Ovary (tissue), 7 donors: ENCODE measurements at regions not wholly inside any gene's neighbourhood (a gene's known extent, or its start where the extent isn't known, plus 50 kb on each side); places are given as distances from the start of the nearest gene placed in this dataset.

ENCODE experiments used
- DNase-seq, 5 donors: peaks; one replicate each; pipeline ENCODE4 v3.0.0-alpha.2; 2019 to 2020
- H3K27ac ChIP-seq, 2 donors: fragments of 200-600 bp; one replicate each; pipeline versions ENCODE4 v1.5.1 to v1.8.0; 2019 to 2022
- H3K27me3 ChIP-seq: fragments of 200-600 bp; one replicate; pipeline ENCODE4 v1.8.0; 2022
- H3K36me3 ChIP-seq: fragments of 200-600 bp; sonication (generic); one replicate; pipeline ENCODE4 v1.5.1; 2019
- H3K4me1 ChIP-seq: one replicate; pipeline ENCODE4 v1.8.1; 2013; ENCODE audit warnings: mild to moderate bottlenecking, moderate library complexity; ENCODE audit not compliant: insufficient read depth
- H3K4me3 ChIP-seq: fragments of 200-600 bp; sonication (generic); one replicate; pipeline ENCODE4 v1.5.1; 2017
- H3K9me3 ChIP-seq, 2 donors: fragments of 200-600 bp in 1 of 2; sonication (generic) in 1 of 2; one replicate each; pipeline versions ENCODE4 v1.5.1 to v1.8.1; 2013 to 2019; ENCODE audit warnings: mild to moderate bottlenecking in 1 of 2, moderate library complexity in 1 of 2
- EP300 ChIP-seq: sonication (generic); formaldehyde crosslinking; IDR thresholded peaks from one replicate; pipeline ENCODE4 v1.6.1; 2017; ENCODE audit warnings: antibody characterized with exemption
- POLR2A ChIP-seq: fragments of 450-650 bp; IDR thresholded peaks from one replicate; pipeline ENCODE4 v1.6.1; 2017; ENCODE audit warnings: antibody characterized with exemption, mild to moderate bottlenecking, moderate library complexity
- WGBS, 3 donors: extraction: QIAGEN DNeasy Blood & Tissue Kit in 1 of 3; methylation state at CpG; one replicate each; pipeline versions ENCODE4 v1.1.5 to v1.1.7; 2013 to 2017; 5-methylcytosine and 5-hydroxymethylcytosine counted together
- intact Hi-C, 4 donors: fragments of 100-400 bp; cut with DNase I; formaldehyde crosslinking; loops; one replicate each; pipeline versions ENCODE4 v1.11.0 to v1.15.1; 2022 to 2023
- TF ChIP-seq, protein P1 (sequence below), 3 donors: fragments of 450-650 bp in 2 of 3; fragments of 200-600 bp in 1 of 3; IDR thresholded peaks; one replicate each; pipeline versions ENCODE4 v1.5.1 to v1.8.0; 2016 to 2022; ENCODE audit warnings: antibody characterized with exemption in 3 of 3, mild to moderate bottlenecking in 1 of 3
- donor health status: DM: no; HTN: no; CAD: no; lungs with moderate emphysema.
- donor health status: DM: no; HTN: no; CAD: no.
- donor health status: Bipolar disorder and iron deficiency.
- donor health status: DM: no; HTN: no; CAD: no.
- donor health status: DM: yes; HTN: yes; CAD: no.

DNA sequence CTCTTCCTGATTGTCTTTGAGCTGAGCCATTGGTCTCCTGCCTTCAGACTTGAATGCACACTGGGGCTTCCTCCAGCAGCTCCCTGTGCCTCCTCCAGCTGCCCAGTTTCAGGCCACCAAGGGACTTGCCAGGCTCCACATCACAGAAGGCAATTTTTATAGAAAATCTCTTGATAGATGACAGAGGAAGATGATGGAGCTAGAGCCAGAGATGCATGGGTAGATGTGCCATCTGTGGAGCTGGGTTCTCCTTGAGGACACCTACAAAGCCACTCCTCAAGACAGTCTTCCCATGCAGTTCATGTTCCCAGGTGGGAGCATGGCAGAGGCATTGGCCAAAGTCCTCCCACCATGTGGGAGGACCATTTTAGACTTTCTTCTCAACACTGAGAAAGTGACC, 239.6 kb upstream of the IRX1 start:
- no peaks in the 10 kb centered on the region for H3K27me3 ChIP-seq
- TF ChIP-seq POLR2A (no peak), EP300 (no peak)
- TF ChIP-seq, protein P1, sequence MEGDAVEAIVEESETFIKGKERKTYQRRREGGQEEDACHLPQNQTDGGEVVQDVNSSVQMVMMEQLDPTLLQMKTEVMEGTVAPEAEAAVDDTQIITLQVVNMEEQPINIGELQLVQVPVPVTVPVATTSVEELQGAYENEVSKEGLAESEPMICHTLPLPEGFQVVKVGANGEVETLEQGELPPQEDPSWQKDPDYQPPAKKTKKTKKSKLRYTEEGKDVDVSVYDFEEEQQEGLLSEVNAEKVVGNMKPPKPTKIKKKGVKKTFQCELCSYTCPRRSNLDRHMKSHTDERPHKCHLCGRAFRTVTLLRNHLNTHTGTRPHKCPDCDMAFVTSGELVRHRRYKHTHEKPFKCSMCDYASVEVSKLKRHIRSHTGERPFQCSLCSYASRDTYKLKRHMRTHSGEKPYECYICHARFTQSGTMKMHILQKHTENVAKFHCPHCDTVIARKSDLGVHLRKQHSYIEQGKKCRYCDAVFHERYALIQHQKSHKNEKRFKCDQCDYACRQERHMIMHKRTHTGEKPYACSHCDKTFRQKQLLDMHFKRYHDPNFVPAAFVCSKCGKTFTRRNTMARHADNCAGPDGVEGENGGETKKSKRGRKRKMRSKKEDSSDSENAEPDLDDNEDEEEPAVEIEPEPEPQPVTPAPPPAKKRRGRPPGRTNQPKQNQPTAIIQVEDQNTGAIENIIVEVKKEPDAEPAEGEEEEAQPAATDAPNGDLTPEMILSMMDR (IDR thresholded peaks at IDR 0.05): no peak
- no peaks in the 10 kb centered on the region for H3K9me3 ChIP-seq
- DNase-seq: no peak
- no peaks in the 10 kb centered on the region for H3K36me3 ChIP-seq
- no peak overlapping the region for H3K4me3 ChIP-seq
- intact Hi-C loops: no loop called here
- H3K4me1 ChIP-seq: no peaks in the 10 kb centered on the region
- no peak overlapping the region for H3K27ac ChIP-seq

DNA sequence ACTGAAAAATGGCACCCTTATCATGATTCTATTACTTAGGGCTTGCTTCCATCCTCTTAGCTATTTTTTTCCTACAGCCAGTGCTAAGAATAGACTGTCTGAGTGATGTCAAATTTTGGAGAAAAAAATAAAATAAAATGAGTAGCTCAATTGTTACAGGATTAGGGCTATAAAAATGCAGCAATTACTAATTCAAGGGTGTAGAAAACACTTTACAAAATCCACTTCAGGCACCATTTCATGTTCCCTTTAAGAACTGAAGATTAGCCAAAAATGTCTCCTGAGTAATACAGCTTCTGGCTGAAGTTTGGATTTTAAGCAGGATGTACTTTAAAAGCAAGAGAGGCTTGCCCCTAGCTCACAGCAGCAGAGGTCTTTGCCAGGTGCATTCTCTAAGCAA, 240.5 kb upstream of the IRX1 start:
- intact Hi-C loops: no loop called here
- no peak for TF ChIP-seq EP300
- TF ChIP-seq, protein P1 (IDR thresholded peaks at IDR 0.05): no peak
- TF ChIP-seq POLR2A: no peak
- DNase-seq: no peak
- H3K36me3 ChIP-seq: no peaks in the 10 kb centered on the region
- H3K4me3 ChIP-seq: no peak overlapping the region
- no peaks in the 10 kb centered on the region for H3K27me3 ChIP-seq
- H3K4me1 ChIP-seq: no peaks in the 10 kb centered on the region
- H3K27ac ChIP-seq: no peak overlapping the region
- no peaks in the 10 kb centered on the region for H3K9me3 ChIP-seq

DNA sequence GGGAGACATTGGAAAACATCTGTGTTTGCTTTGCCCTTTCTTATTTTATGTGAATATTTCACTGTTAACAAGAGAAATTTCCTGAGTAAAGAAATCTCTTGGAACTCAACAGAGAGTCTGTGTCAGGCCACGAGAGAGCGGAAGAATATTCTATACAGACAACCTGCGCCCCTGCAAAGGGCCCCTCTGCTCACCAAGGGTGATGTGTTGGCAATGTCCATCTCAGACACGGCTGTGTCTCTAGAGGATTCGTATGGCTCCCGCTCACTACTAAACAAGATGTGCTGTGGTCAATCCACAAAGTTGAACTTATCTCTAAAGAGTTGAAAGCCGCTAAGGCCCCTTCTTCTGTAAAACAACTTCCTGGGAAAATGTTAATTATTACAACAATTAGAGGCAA, 241.0 kb upstream of the IRX1 start:
- H3K27me3 ChIP-seq: no peaks in the 10 kb centered on the region
- no peak for DNase-seq
- intact Hi-C loops: no loop called here
- H3K27ac ChIP-seq: no peak overlapping the region
- no peaks in the 10 kb centered on the region for H3K36me3 ChIP-seq
- TF ChIP-seq, protein P1 (IDR thresholded peaks at IDR 0.05): no peak
- TF ChIP-seq POLR2A (no peak), EP300 (no peak)
- no peaks in the 10 kb centered on the region for H3K9me3 ChIP-seq
- WGBS, 3 donors: 72 to 76% (median 72%) methylated on average over 7 of the region's 7 CpGs
- no peaks in the 10 kb centered on the region for H3K4me1 ChIP-seq
- no peak overlapping the region for H3K4me3 ChIP-seq

DNA sequence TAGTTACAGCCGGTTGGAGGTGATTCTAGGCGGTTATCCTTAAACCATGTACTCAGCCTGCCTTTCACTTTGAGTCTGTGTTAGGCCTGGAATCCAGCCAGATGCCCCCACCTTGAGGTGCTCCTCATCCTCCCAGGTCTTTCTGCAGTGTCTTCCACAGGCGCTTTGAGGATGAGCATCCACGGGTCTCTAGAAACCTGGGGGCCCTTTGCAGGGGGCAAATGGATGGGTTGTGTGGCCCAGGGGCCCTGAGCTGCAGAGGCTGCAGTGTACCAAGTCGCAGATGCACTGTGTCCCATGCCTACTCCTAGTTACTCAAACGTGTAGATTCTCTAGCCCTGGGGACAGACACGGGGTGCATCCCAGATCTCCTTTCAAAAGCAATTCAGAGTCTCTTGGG, 242.1 kb upstream of the IRX1 start:
- DNase-seq: no peak
- WGBS, 3 donors: 52 to 62% (median 55%) methylated on average over 7 of the region's 7 CpGs
- no peak overlapping the region for H3K4me3 ChIP-seq
- no peak overlapping the region for H3K27ac ChIP-seq
- H3K36me3 ChIP-seq: no peaks in the 10 kb centered on the region
- H3K27me3 ChIP-seq: no peaks in the 10 kb centered on the region
- intact Hi-C loops: no loop called here
- TF ChIP-seq, protein P1 (IDR thresholded peaks at IDR 0.05): no peak
- TF ChIP-seq POLR2A: no peak
- TF ChIP-seq EP300: no peak
- no peaks in the 10 kb centered on the region for H3K4me1 ChIP-seq
- no peaks in the 10 kb centered on the region for H3K9me3 ChIP-seq

DNA sequence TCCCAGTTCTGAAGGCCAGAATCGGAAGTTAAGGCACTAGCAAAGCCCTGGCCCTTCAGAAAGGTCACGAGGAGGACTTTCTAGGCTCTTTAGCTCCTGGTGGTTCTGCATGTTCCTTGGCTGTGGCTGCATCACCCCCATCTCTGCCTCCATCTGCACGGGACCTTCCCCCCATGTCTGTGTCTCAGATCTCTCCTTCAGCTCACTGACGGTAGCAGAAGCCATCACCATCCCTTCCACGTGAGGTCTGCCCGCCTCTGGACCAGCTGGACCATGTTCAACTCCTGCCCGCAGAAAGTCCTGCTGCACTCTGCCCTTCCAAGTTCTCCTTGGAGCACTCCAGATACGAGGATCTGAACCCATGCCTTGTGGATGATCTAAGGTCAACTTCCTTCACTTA, 242.9 kb upstream of the IRX1 start:
- Histone ChIP-seq H3K9me3 (no peaks in the 10 kb centered on the region), H3K4me3 (no peak overlapping the region), H3K27me3 (no peaks in the 10 kb centered on the region), H3K36me3 (no peaks in the 10 kb centered on the region), H3K4me1 (no peaks in the 10 kb centered on the region), H3K27ac (no peak overlapping the region)
- no peak for DNase-seq
- intact Hi-C loops: no loop called here
- WGBS, 3 donors: 71 to 83% (median 75%) methylated on average over 8 of the region's 8 CpGs
- TF ChIP-seq POLR2A (no peak), EP300 (no peak)
- TF ChIP-seq, protein P1 (IDR thresholded peaks at IDR 0.05): no peak
